Left lung (tissue), 4 donors: ENCODE measurements at regions not wholly inside any gene's neighbourhood (a gene's known extent, or its start where the extent isn't known, plus 50 kb on each side); places are given as distances from the start of the nearest gene placed in this dataset.
A peak's percentile ranks its signal among the peaks of the same experiment; 100 is the strongest.

ENCODE experiments used
- ATAC-seq: fragments of 200-7000 bp; cut with Tn5 transposase; one replicate; pipeline ENCODE4 v1.9.1; 2020; ENCODE audit warnings: moderate library complexity
- DNase-seq, 4 donors: peaks; one replicate each; pipeline ENCODE4 v3.0.0-alpha.2; 2013 to 2020
- H3K27ac ChIP-seq, 2 donors: fragments of 200-600 bp; sonication (generic) in 1 of 2; one replicate each; pipeline versions ENCODE4 v1.5.0 to v1.8.0; 2020 to 2021
- H3K27me3 ChIP-seq, 2 donors: fragments of 200-600 bp; sonication (generic) in 1 of 2; one replicate each; pipeline versions ENCODE4 v1.5.0 to v1.8.0; 2020 to 2021
- H3K36me3 ChIP-seq, 2 donors: fragments of 200-600 bp; sonication (generic) in 1 of 2; one replicate each; pipeline versions ENCODE4 v1.5.0 to v1.8.0; 2020 to 2021
- H3K4me1 ChIP-seq, 2 donors: fragments of 200-600 bp; one replicate each; pipeline ENCODE4 v1.8.0; 2021
- H3K4me3 ChIP-seq, 2 donors: fragments of 200-600 bp; sonication (generic) in 1 of 2; one replicate each; pipeline versions ENCODE4 v1.5.0 to v1.8.0; 2020 to 2021; ENCODE audit warnings: mild to moderate bottlenecking in 1 of 2
- H3K9me3 ChIP-seq, 2 donors: fragments of 200-600 bp; sonication (generic) in 1 of 2; one replicate each; pipeline versions ENCODE4 v1.5.0 to v1.8.0; 2020 to 2021
- intact Hi-C, 2 donors: fragments of 100-400 bp; cut with DNase I; formaldehyde crosslinking; loops; one replicate each; pipeline versions ENCODE4 v1.11.2 to v1.14.2; 2022
- TF ChIP-seq, protein P1 (sequence below), 2 donors: fragments of 200-600 bp; sonication (generic) in 1 of 2; IDR thresholded peaks; one replicate each; pipeline versions ENCODE4 v1.5.0 to v1.8.0; 2021; ENCODE audit warnings: antibody characterized with exemption in 2 of 2
- donor health status: DM: no; HTN: yes; CAD: no.
- donor health status: DM: no; HTN: no; CAD: no.

DNA sequence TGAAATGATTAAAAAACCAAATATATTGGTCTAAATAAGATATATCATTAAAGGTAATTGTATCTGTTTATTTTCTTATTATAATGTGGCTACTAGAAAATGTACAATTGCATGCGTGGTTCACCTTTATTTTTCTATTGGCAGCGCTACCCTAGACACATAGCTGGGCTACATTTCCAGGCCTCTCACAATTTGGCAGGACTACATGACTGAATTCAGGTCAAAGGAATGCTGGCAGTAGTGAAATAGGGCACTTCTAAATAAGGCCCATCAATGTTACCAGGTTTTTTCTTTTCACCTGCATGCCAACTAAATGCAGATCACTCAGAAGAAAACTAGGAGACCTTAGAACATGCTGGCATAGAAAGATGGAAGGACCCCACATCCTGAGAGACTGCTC lies 1072.9 kb upstream of the SLIT2 start:
- TF ChIP-seq, protein P1, sequence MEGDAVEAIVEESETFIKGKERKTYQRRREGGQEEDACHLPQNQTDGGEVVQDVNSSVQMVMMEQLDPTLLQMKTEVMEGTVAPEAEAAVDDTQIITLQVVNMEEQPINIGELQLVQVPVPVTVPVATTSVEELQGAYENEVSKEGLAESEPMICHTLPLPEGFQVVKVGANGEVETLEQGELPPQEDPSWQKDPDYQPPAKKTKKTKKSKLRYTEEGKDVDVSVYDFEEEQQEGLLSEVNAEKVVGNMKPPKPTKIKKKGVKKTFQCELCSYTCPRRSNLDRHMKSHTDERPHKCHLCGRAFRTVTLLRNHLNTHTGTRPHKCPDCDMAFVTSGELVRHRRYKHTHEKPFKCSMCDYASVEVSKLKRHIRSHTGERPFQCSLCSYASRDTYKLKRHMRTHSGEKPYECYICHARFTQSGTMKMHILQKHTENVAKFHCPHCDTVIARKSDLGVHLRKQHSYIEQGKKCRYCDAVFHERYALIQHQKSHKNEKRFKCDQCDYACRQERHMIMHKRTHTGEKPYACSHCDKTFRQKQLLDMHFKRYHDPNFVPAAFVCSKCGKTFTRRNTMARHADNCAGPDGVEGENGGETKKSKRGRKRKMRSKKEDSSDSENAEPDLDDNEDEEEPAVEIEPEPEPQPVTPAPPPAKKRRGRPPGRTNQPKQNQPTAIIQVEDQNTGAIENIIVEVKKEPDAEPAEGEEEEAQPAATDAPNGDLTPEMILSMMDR (IDR thresholded peaks at IDR 0.05) = no peak
- intact Hi-C loops = no loop called here
- DNase-seq (no peak), ATAC-seq (peak; percentile 19)
- H3K36me3 ChIP-seq = no peaks in the 10 kb centered on the region
- no peaks in the 10 kb centered on the region for H3K27me3 ChIP-seq
- no peak overlapping the region for H3K27ac ChIP-seq
- H3K4me1 ChIP-seq = no peaks in the 10 kb centered on the region
- peaks cover 0 to 3% of the 10 kb centered on the region in 2 donors for H3K9me3 ChIP-seq
- no peak overlapping the region for H3K4me3 ChIP-seq

DNA sequence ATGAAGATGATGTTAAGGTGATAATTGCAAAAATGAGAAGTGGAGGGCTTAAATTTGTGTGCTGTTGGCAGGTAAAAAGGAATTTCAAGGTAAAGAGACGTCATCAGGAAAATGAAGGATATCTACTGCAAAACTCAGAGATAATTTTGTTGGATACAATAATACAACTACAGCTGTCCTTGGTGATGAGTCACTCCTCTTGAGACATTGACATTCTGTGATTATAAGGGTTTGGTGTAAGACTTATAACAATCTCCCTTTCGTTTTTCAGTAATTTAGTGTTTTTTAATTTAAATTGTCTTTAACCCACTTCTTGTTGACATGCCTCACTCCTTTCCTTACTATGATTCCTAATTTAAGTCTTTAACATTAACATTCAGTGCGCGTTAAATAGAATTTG lies 1074.1 kb upstream of the SLIT2 start:
- Histone ChIP-seq H3K4me1 (no peaks in the 10 kb centered on the region), H3K4me3 (no peak overlapping the region), H3K36me3 (no peaks in the 10 kb centered on the region), H3K27ac (no peak overlapping the region), H3K27me3 (no peaks in the 10 kb centered on the region), H3K9me3 (peaks cover 0 to 3% of the 10 kb centered on the region in 2 donors)
- DNase-seq (no peak), ATAC-seq (no peak)
- TF ChIP-seq, protein P1 (IDR thresholded peaks at IDR 0.05) = no peak
- intact Hi-C loops = no loop called here

DNA sequence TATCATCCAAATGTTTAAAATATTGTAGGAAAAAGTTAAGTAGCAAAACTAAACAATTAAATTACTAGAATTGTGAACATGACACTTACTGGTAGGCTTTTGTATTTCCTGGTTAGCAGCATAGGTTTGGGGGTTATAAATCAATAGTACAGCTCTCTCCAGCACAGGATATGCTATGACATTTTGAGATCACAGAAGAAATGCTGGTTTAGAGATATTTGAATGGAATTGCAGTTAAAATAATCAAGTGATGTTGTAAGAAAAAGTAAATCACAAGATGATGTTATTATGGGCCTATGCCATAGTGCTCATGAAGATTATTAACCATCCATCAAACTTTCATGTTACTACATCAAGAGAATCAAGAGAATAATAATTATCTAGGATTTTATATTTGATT lies 1079.9 kb upstream of the SLIT2 start:
- Histone ChIP-seq H3K27me3 (no peaks in the 10 kb centered on the region), H3K36me3 (no peaks in the 10 kb centered on the region), H3K4me3 (no peak overlapping the region), H3K4me1 (no peaks in the 10 kb centered on the region), H3K9me3 (peaks cover 0 to 3% of the 10 kb centered on the region in 2 donors), H3K27ac (no peak overlapping the region)
- TF ChIP-seq, protein P1 (IDR thresholded peaks at IDR 0.05) = no peak
- ATAC-seq (no peak), DNase-seq (no peak)
- intact Hi-C loops = no loop called here

DNA sequence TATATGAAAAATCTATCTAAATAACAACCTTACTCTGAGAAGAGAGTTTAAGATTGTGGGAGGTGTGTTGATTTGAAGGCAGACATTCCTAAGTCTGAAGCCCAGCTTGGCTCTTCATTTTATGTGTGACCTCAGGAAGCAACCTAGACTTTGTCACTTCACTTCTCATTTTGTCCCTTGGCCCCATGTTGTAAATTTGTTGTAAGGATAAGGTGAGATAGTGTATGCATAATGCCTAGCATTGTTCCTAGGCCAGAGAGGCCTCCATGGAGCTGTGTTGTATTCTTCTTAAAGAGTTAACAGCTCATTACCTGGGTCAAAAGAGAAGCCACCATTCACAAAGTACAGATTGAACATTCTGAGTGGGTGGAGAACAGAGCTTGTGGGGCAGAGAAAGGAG lies 1084.4 kb upstream of the SLIT2 start:
- no peak overlapping the region for H3K27ac ChIP-seq
- peaks cover 0 to 4% of the 10 kb centered on the region in 2 donors for H3K9me3 ChIP-seq
- ATAC-seq (no peak), DNase-seq (no peak)
- H3K4me3 ChIP-seq = no peak overlapping the region
- intact Hi-C loops = no loop called here
- H3K36me3 ChIP-seq = no peaks in the 10 kb centered on the region
- no peaks in the 10 kb centered on the region for H3K27me3 ChIP-seq
- no peaks in the 10 kb centered on the region for H3K4me1 ChIP-seq
- TF ChIP-seq, protein P1 (IDR thresholded peaks at IDR 0.05) = no peak

DNA sequence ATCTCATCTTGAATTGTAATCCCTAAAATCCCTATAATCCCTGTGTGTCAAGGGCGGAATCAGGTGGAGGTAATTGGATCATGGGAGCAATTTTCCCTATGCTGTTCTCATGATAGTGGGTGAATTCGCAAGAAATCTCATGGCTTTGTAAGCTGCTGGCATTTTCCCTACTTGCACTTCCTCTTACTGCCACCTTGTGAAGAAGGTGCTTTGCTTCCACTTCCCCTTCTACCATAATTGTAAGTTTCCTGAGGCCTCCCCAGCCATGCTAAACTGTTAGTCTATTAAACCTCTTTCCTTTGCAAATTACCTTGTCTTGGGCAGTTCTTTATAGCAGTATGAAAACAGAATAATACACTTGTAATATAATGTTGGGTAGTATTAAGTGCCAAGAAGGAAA lies 1087.4 kb upstream of the SLIT2 start:
- ATAC-seq (no peak), DNase-seq (no peak)
- Histone ChIP-seq H3K9me3 (peaks cover 0 to 8% of the 10 kb centered on the region in 2 donors), H3K4me3 (no peak overlapping the region), H3K4me1 (no peaks in the 10 kb centered on the region), H3K27ac (no peak overlapping the region), H3K36me3 (no peaks in the 10 kb centered on the region), H3K27me3 (no peaks in the 10 kb centered on the region)
- intact Hi-C loops = no loop called here
- TF ChIP-seq, protein P1 (IDR thresholded peaks at IDR 0.05) = no peak
